ENCODE measurements at regions not wholly inside any gene's neighbourhood (a gene's known extent, or its start where the extent isn't known, plus 50 kb on each side); places are given as distances from the start of the nearest gene placed in this dataset.

DNA sequence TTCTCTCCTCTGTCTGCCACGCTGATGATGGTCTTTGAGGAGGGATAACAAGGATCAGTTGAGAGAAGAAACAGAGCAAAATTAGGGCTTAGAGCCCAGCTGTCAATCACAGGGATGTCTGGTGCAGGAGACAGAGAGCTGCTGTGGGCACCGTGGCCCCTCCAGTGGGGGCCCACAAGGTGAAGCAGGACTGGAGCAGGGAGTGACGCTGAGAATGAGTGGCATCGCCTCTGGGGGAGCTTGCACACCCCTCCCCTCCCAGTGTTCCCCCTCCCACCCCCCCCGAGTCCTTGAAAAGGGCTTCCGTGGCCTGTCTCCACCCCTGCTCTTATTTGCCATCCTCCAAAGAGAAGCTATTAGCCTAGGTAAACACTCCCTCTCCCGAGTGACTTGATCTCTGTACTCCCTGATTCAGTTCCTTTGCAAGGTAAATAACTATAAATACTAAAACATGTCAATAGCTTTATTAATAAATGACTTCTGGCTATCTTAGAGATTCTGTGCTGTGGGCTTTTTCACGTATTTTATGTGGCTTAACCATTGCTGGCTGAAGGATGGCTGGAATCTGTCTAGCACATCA, 440.0 kb downstream of the ZNF536 start:
- DNase-seq: no peak
- Histone ChIP-seq H3K36me3 (replicated peaks in 1 of 2) (no peaks in the 10 kb centered on the region), H3K27me3 (no peaks in the 10 kb centered on the region), H3K4me3 (no peak overlapping the region), H3K9me3 (replicated peaks in 1 of 3) (no peaks in the 10 kb centered on the region), H3K27ac (no peak overlapping the region), H3K4me1 (replicated peaks in 1 of 2) (no peaks in the 10 kb centered on the region)
- WGBS, 4 donors: 46 to 55% (median 53%) methylated on average over 3 to 8 of the region's 8 CpGs
- intact Hi-C loops (cut with DNase I): no loop called here
- no peak for TF ChIP-seq POLR2A (IDR thresholded peaks at IDR 0.05)
- TF ChIP-seq, protein P1, sequence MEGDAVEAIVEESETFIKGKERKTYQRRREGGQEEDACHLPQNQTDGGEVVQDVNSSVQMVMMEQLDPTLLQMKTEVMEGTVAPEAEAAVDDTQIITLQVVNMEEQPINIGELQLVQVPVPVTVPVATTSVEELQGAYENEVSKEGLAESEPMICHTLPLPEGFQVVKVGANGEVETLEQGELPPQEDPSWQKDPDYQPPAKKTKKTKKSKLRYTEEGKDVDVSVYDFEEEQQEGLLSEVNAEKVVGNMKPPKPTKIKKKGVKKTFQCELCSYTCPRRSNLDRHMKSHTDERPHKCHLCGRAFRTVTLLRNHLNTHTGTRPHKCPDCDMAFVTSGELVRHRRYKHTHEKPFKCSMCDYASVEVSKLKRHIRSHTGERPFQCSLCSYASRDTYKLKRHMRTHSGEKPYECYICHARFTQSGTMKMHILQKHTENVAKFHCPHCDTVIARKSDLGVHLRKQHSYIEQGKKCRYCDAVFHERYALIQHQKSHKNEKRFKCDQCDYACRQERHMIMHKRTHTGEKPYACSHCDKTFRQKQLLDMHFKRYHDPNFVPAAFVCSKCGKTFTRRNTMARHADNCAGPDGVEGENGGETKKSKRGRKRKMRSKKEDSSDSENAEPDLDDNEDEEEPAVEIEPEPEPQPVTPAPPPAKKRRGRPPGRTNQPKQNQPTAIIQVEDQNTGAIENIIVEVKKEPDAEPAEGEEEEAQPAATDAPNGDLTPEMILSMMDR (IDR thresholded peaks at IDR 0.05): no peak

DNA sequence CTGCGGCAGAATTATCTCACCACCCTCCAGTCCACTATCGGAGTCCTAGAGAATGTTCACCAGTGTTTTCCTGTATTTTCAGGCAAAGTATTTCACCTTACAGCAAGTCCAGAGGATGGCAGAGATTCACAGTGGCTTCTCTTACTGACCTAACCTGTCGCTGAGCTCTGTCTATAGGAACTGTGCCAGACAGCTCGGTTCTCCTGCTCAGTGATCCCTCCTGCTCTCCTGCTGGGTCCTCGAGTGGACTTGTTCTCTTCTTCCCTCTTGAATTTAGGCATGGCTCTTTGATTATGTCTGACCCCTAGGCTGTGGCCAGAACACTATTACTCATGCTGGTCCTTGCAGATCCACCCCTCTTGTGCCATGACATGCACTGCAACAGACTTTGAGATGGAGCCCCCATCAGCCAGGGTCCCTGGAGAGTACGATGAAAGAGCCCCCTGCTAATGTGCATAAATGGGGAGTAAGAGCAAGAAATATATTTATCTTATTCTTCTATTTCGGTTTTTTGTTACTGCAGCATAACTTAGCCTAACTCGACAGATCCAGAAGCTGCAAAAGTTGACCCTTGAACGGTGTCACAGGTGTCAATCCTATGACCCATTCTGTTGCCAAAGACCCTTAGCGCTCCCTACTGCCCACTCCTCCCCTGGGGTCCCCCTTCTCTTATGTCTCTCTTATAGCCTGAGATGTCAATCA, 439.4 kb downstream of the ZNF536 start:
- no peak for DNase-seq
- Histone ChIP-seq H3K36me3 (replicated peaks in 1 of 2) (no peaks in the 10 kb centered on the region), H3K27me3 (no peaks in the 10 kb centered on the region), H3K4me1 (replicated peaks in 1 of 2) (no peaks in the 10 kb centered on the region), H3K9me3 (replicated peaks in 1 of 3) (no peaks in the 10 kb centered on the region), H3K4me3 (no peak overlapping the region), H3K27ac (no peak overlapping the region)
- intact Hi-C loops (cut with DNase I): no loop called here
- 71 to 84% (median 74%) methylated on average over 10 of the region's 10 CpGs for WGBS, 4 donors
- TF ChIP-seq, protein P1 (IDR thresholded peaks at IDR 0.05): no peak
- TF ChIP-seq POLR2A (IDR thresholded peaks at IDR 0.05): no peak

DNA sequence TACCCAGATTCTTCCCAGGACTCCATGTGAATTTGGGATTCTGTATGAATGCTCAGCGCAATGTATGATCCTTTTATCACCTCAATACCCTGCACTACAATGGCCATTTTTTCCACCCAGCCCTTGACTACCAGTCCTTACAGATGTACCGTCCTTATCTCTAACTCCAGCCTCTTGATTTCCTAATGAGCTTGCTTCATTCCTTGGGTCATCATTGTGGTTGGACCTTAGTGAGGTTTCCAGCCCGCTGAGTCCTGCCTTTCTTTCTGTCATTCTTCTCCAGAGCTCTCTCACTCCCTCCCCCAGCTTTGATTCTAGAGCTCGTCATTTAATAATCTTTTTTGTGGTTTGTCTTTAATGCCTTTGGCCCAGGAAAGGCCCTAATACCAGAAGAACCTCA, 438.5 kb downstream of the ZNF536 start:
- TF ChIP-seq POLR2A (IDR thresholded peaks at IDR 0.05): no peak
- Histone ChIP-seq H3K9me3 (replicated peaks in 1 of 3) (no peaks in the 10 kb centered on the region), H3K4me3 (no peak overlapping the region), H3K27ac (no peak overlapping the region), H3K4me1 (replicated peaks in 1 of 2) (no peaks in the 10 kb centered on the region), H3K27me3 (no peaks in the 10 kb centered on the region), H3K36me3 (replicated peaks in 1 of 2) (no peaks in the 10 kb centered on the region)
- DNase-seq: no peak
- 72 to 82% (median 74%) methylated on average over 4 of the region's 4 CpGs for WGBS, 4 donors
- intact Hi-C loops (cut with DNase I): no loop called here

DNA sequence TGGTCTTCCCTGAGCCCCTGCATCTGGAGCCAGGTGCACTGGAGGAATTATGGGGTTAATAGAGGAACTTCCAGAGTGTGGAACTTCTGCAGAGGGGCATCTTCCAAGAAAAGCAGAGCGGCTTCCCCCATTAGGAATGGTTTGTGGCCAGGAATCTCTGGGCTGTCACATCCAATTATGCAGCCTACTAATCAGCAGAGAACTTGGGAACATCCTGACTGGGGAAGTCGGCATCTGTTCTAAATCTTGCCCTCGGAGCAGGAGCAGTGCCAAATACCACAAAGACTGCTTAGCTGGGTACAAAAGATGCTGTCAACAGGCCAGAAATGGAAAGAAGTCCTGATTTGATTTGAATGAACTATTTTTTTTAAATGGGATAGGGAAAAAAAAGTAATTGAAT, 435.1 kb downstream of the ZNF536 start:
- Histone ChIP-seq H3K36me3 (replicated peaks in 1 of 2) (no peaks in the 10 kb centered on the region), H3K27me3 (no peaks in the 10 kb centered on the region), H3K4me3 (no peak overlapping the region), H3K27ac (no peak overlapping the region), H3K4me1 (replicated peaks in 1 of 2) (no peaks in the 10 kb centered on the region), H3K9me3 (replicated peaks in 1 of 3) (no peaks in the 10 kb centered on the region)
- WGBS, 4 donors: 34 to 74% (median 66%) methylated on average over 3 of the region's 3 CpGs
- no peak for DNase-seq
- TF ChIP-seq POLR2A (IDR thresholded peaks at IDR 0.05): no peak
- TF ChIP-seq, protein P1 (IDR thresholded peaks at IDR 0.05): no peak
- intact Hi-C loops (cut with DNase I): no loop called here

DNA sequence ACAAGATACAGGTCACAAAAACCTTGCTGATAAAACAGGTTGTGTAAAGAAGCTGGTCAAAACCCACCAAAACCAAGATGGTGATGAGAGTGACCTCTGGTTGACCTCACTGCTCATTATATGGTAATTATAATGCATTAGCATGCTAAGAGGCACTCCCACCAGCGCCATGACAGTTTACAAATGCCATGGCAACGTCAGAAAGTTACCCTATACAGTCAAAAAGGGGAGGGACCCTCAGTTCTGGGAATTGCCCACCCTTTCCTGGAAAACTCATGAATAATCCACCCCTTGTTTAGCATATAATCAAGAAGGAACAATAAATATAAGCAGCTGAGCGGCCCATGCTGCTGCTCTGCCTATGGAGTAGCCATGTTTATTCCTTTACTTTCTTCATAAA, 434.1 kb downstream of the ZNF536 start:
- Histone ChIP-seq H3K4me3 (no peak overlapping the region), H3K4me1 (replicated peaks in 1 of 2) (no peaks in the 10 kb centered on the region), H3K27me3 (no peaks in the 10 kb centered on the region), H3K36me3 (replicated peaks in 1 of 2) (no peaks in the 10 kb centered on the region), H3K9me3 (replicated peaks in 1 of 3) (no peaks in the 10 kb centered on the region), H3K27ac (no peak overlapping the region)
- intact Hi-C loops (cut with DNase I): no loop called here
- no peak for DNase-seq
- 86 to 97% (median 89%) methylated on average over 3 of the region's 3 CpGs for WGBS, 4 donors
- no peak for TF ChIP-seq POLR2A (IDR thresholded peaks at IDR 0.05)
- TF ChIP-seq, protein P1 (IDR thresholded peaks at IDR 0.05): no peak

Measured in adrenal gland (tissue), 9 donors.